ENCODE measurements at regions not wholly inside any gene's neighbourhood (a gene's known extent, or its start where the extent isn't known, plus 50 kb on each side); places are given as distances from the start of the nearest gene placed in this dataset.

DNA sequence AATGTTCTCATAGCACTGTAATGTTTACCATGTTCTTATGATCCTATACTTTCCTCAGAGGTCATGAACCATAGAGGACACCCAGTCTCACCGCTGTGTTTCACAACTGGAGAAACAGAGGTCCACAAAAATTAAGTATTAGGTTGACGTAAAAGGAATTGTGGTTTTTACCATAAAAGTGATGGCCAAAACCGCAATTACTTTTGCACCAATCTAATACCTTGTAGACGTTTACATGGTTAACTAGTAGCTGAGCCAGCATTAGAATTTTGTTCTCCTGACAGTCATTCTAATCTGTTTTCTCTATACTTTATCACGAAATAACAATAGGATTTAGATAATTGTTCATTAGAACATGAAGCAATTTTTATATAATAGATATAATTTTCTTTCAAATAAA, 763.4 kb upstream of the ARGLU1 start:
- TF ChIP-seq, protein P1, sequence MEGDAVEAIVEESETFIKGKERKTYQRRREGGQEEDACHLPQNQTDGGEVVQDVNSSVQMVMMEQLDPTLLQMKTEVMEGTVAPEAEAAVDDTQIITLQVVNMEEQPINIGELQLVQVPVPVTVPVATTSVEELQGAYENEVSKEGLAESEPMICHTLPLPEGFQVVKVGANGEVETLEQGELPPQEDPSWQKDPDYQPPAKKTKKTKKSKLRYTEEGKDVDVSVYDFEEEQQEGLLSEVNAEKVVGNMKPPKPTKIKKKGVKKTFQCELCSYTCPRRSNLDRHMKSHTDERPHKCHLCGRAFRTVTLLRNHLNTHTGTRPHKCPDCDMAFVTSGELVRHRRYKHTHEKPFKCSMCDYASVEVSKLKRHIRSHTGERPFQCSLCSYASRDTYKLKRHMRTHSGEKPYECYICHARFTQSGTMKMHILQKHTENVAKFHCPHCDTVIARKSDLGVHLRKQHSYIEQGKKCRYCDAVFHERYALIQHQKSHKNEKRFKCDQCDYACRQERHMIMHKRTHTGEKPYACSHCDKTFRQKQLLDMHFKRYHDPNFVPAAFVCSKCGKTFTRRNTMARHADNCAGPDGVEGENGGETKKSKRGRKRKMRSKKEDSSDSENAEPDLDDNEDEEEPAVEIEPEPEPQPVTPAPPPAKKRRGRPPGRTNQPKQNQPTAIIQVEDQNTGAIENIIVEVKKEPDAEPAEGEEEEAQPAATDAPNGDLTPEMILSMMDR (IDR thresholded peaks at IDR 0.05; ENCODE audit: poor library complexity): no peak
- no peak for TF ChIP-seq EZH2phosphoT487 (IDR thresholded peaks at IDR 0.05; ENCODE audit: low read depth, severe bottlenecking, unreplicated experiment)

Data from hepatocyte (in vitro differentiated cells).